ENCODE measurements at regions not wholly inside any gene's neighbourhood (a gene's known extent, or its start where the extent isn't known, plus 50 kb on each side); places are given as distances from the start of the nearest gene placed in this dataset.

DNA sequence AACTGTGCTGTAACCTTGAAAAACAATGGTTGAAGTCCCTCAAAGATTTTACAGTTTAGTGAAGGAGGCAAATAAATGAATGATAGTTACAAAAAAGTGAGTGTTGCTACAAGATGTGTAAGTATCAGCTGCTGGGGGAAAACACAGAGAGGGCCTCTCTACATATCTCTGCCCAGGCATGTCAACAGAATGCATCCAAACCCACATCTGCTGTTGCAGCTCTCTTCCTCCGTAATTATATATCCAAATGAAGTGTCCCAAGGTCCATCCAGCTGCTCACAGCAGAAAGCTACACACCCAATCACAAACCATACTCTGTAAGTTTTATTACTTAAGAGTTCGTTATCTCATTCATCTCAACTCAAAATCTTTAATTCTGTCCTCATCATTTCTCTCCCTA is 584.6 kb downstream of the ANXA1 start:
- Mint-ChIP-seq H3K36me3 (ENCODE audit: low read depth) (no peaks in the 10 kb centered on the region), H3K27me3 (ENCODE audit: insufficient read depth, low read depth, poor library complexity) (no peaks in the 10 kb centered on the region), H3K4me1 (peaks cover 4% of the 10 kb centered on the region; the same call in 2 of the 3 replicates), H3K9me3 (no peaks in the 10 kb centered on the region), H3K4me3 (no peak overlapping the region), H3K27ac (no peak overlapping the region)
- DNase-seq (ENCODE audit: low spot score): no peak
- no peaks in the 10 kb centered on the region for H3K9me2 ChIP-seq (ENCODE audit: insufficient read depth)
- no peaks in the 10 kb centered on the region for H3K27me3 ChIP-seq (ENCODE audit: insufficient read depth)
- TF ChIP-seq POLR2AphosphoS5 (IDR thresholded peaks at IDR 0.05; ENCODE audit: low read depth) (no peak), NANOG (IDR thresholded peaks at IDR 0.05; ENCODE audit: borderline replicate concordance) (no peak)
- TF ChIP-seq, protein P1, sequence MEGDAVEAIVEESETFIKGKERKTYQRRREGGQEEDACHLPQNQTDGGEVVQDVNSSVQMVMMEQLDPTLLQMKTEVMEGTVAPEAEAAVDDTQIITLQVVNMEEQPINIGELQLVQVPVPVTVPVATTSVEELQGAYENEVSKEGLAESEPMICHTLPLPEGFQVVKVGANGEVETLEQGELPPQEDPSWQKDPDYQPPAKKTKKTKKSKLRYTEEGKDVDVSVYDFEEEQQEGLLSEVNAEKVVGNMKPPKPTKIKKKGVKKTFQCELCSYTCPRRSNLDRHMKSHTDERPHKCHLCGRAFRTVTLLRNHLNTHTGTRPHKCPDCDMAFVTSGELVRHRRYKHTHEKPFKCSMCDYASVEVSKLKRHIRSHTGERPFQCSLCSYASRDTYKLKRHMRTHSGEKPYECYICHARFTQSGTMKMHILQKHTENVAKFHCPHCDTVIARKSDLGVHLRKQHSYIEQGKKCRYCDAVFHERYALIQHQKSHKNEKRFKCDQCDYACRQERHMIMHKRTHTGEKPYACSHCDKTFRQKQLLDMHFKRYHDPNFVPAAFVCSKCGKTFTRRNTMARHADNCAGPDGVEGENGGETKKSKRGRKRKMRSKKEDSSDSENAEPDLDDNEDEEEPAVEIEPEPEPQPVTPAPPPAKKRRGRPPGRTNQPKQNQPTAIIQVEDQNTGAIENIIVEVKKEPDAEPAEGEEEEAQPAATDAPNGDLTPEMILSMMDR (conservative IDR thresholded peaks at IDR 0.05; ENCODE audit: low read depth in 2 of 2): no peak
- TF ChIP-seq, protein P2, sequence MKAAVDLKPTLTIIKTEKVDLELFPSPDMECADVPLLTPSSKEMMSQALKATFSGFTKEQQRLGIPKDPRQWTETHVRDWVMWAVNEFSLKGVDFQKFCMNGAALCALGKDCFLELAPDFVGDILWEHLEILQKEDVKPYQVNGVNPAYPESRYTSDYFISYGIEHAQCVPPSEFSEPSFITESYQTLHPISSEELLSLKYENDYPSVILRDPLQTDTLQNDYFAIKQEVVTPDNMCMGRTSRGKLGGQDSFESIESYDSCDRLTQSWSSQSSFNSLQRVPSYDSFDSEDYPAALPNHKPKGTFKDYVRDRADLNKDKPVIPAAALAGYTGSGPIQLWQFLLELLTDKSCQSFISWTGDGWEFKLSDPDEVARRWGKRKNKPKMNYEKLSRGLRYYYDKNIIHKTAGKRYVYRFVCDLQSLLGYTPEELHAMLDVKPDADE (IDR thresholded peaks at IDR 0.05): no peak
- no peaks in the 10 kb centered on the region for H3K36me3 ChIP-seq (ENCODE audit: insufficient read depth)
- H2AFZ ChIP-seq: no peak overlapping the region
- H3F3A ChIP-seq (replicated peaks; ENCODE audit: low read depth): no peaks in the 10 kb centered on the region
- no peaks in the 10 kb centered on the region for H3K79me2 ChIP-seq (replicated peaks; ENCODE audit: insufficient read depth)
- no peak overlapping the region for H3K4me3 ChIP-seq
- no peak overlapping the region for H3K4me2 ChIP-seq
- H4K20me1 ChIP-seq (replicated peaks; ENCODE audit: insufficient read depth): no peaks in the 10 kb centered on the region
- no peaks in the 10 kb centered on the region for H3K4me1 ChIP-seq (ENCODE audit: insufficient read depth)
- no peak for ATAC-seq
- no peak overlapping the region for H3K27ac ChIP-seq (ENCODE audit: low read depth)

DNA sequence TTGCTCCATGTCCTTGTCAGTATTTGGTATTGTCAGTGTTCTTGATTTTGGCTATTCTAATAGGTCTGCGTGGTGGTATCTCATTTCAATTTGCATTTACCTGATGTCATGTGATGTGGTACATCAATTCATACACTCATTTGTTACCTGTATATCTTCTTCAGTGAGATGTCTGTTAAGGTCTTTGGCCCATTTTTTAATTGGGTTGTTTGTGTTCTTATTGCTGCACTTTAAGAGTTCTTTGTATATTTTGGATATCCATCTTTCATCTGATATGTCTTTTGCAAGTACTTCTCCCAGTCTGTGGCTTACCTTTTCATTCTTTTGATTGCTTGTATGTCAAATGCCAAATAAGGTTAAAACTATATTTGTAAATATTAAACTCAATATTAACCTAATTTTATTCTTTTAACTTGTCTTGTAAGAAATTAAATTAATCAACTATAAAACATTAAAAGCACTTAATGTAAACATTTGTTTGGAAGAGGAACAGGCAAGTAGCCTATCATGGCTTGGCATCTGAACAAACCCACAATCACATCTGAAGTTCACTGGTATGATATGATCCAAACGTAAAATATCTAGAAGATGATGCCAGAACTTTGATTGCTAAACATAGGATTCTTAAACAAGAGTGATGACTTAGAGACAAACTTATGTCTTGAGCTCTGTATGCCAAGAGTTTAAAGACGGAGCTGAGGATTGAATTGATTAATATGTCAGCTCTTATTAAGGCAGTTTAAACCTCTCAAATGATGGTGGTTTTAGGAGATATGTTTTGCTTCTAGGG is 587.3 kb downstream of the ANXA1 start:
- no peaks in the 10 kb centered on the region for H3K36me3 Mint-ChIP-seq (ENCODE audit: low read depth)
- TF ChIP-seq, protein P3, sequence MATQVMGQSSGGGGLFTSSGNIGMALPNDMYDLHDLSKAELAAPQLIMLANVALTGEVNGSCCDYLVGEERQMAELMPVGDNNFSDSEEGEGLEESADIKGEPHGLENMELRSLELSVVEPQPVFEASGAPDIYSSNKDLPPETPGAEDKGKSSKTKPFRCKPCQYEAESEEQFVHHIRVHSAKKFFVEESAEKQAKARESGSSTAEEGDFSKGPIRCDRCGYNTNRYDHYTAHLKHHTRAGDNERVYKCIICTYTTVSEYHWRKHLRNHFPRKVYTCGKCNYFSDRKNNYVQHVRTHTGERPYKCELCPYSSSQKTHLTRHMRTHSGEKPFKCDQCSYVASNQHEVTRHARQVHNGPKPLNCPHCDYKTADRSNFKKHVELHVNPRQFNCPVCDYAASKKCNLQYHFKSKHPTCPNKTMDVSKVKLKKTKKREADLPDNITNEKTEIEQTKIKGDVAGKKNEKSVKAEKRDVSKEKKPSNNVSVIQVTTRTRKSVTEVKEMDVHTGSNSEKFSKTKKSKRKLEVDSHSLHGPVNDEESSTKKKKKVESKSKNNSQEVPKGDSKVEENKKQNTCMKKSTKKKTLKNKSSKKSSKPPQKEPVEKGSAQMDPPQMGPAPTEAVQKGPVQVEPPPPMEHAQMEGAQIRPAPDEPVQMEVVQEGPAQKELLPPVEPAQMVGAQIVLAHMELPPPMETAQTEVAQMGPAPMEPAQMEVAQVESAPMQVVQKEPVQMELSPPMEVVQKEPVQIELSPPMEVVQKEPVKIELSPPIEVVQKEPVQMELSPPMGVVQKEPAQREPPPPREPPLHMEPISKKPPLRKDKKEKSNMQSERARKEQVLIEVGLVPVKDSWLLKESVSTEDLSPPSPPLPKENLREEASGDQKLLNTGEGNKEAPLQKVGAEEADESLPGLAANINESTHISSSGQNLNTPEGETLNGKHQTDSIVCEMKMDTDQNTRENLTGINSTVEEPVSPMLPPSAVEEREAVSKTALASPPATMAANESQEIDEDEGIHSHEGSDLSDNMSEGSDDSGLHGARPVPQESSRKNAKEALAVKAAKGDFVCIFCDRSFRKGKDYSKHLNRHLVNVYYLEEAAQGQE (IDR thresholded peaks at IDR 0.05; ENCODE audit: unreplicated experiment): no peak
- TF ChIP-seq, protein P4, sequence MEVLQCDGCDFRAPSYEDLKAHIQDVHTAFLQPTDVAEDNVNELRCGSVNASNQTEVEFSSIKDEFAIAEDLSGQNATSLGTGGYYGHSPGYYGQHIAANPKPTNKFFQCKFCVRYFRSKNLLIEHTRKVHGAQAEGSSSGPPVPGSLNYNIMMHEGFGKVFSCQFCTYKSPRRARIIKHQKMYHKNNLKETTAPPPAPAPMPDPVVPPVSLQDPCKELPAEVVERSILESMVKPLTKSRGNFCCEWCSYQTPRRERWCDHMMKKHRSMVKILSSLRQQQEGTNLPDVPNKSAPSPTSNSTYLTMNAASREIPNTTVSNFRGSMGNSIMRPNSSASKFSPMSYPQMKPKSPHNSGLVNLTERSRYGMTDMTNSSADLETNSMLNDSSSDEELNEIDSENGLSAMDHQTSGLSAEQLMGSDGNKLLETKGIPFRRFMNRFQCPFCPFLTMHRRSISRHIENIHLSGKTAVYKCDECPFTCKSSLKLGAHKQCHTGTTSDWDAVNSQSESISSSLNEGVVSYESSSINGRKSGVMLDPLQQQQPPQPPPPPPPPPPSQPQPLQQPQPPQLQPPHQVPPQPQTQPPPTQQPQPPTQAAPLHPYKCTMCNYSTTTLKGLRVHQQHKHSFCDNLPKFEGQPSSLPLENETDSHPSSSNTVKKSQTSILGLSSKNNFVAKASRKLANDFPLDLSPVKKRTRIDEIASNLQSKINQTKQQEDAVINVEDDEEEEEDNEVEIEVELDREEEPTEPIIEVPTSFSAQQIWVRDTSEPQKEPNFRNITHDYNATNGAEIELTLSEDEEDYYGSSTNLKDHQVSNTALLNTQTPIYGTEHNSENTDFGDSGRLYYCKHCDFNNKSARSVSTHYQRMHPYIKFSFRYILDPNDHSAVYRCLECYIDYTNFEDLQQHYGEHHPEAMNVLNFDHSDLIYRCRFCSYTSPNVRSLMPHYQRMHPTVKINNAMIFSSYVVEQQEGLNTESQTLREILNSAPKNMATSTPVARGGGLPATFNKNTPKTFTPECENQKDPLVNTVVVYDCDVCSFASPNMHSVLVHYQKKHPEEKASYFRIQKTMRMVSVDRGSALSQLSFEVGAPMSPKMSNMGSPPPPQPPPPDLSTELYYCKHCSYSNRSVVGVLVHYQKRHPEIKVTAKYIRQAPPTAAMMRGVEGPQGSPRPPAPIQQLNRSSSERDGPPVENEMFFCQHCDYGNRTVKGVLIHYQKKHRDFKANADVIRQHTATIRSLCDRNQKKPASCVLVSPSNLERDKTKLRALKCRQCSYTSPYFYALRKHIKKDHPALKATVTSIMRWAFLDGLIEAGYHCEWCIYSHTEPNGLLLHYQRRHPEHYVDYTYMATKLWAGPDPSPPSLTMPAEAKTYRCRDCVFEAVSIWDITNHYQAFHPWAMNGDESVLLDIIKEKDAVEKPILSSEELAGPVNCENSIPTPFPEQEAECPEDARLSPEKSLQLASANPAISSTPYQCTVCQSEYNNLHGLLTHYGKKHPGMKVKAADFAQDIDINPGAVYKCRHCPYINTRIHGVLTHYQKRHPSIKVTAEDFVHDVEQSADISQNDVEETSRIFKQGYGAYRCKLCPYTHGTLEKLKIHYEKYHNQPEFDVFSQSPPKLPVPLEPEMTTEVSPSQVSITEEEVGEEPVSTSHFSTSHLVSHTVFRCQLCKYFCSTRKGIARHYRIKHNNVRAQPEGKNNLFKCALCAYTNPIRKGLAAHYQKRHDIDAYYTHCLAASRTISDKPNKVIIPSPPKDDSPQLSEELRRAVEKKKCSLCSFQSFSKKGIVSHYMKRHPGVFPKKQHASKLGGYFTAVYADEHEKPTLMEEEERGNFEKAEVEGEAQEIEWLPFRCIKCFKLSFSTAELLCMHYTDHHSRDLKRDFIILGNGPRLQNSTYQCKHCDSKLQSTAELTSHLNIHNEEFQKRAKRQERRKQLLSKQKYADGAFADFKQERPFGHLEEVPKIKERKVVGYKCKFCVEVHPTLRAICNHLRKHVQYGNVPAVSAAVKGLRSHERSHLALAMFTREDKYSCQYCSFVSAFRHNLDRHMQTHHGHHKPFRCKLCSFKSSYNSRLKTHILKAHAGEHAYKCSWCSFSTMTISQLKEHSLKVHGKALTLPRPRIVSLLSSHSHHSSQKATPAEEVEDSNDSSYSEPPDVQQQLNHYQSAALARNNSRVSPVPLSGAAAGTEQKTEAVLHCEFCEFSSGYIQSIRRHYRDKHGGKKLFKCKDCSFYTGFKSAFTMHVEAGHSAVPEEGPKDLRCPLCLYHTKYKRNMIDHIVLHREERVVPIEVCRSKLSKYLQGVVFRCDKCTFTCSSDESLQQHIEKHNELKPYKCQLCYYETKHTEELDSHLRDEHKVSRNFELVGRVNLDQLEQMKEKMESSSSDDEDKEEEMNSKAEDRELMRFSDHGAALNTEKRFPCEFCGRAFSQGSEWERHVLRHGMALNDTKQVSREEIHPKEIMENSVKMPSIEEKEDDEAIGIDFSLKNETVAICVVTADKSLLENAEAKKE (CRISPR knock-in tag; IDR thresholded peaks at IDR 0.05): no peak
- no peak for TF ChIP-seq EZH2 (IDR thresholded peaks at IDR 0.05; ENCODE audit: low read depth, unreplicated experiment)
- no peak for TF ChIP-seq POLR2AphosphoS5 (IDR thresholded peaks at IDR 0.05; ENCODE audit: low read depth)
- no peak for TF ChIP-seq EZH2phosphoT487 (IDR thresholded peaks at IDR 0.05; ENCODE audit: unreplicated experiment)

More for the DNA sequence above, 587.3 kb downstream of the ANXA1 start:
- H3K27ac Mint-ChIP-seq: no peak overlapping the region
- no peaks in the 10 kb centered on the region for H3K4me1 ChIP-seq (ENCODE audit: insufficient read depth)
- H3K9me3 Mint-ChIP-seq: no peaks in the 10 kb centered on the region
- no peaks in the 10 kb centered on the region for H3K79me2 ChIP-seq (replicated peaks; ENCODE audit: insufficient read depth)
- H3K4me3 ChIP-seq: no peak overlapping the region
- H3K4me3 Mint-ChIP-seq: no peak overlapping the region
- H2AFZ ChIP-seq: no peak overlapping the region
- no peak for DNase-seq (ENCODE audit: low spot score)
- H3K27ac ChIP-seq (ENCODE audit: low read depth): no peak overlapping the region
- H3K4me2 ChIP-seq: no peak overlapping the region
- no peaks in the 10 kb centered on the region for H3K27me3 ChIP-seq (ENCODE audit: insufficient read depth)
- no peaks in the 10 kb centered on the region for H3K36me3 ChIP-seq (ENCODE audit: insufficient read depth)
- no peak for ATAC-seq
- no peaks in the 10 kb centered on the region for H3F3A ChIP-seq (replicated peaks; ENCODE audit: low read depth)
- peaks cover 4% of the 10 kb centered on the region; the same call in 2 of the 3 replicates for H3K4me1 Mint-ChIP-seq
- H3K9me2 ChIP-seq (ENCODE audit: insufficient read depth): no peaks in the 10 kb centered on the region
- H4K20me1 ChIP-seq (replicated peaks; ENCODE audit: insufficient read depth): no peaks in the 10 kb centered on the region
- H3K27me3 Mint-ChIP-seq (ENCODE audit: insufficient read depth, low read depth, poor library complexity): no peaks in the 10 kb centered on the region
